NOMO-1 treated with dmso at 0.1 percent for 144 hours (cell line): ENCODE measurements at regions not wholly inside any gene's neighbourhood (a gene's known extent, or its start where the extent isn't known, plus 50 kb on each side); places are given as distances from the start of the nearest gene placed in this dataset.

Experiments used
- DNase-seq: peaks from one replicate; lab custom pipeline; 2025; ENCODE audit not compliant: unreplicated experiment; lab: John Stamatoyannopoulos, UW

DNA sequence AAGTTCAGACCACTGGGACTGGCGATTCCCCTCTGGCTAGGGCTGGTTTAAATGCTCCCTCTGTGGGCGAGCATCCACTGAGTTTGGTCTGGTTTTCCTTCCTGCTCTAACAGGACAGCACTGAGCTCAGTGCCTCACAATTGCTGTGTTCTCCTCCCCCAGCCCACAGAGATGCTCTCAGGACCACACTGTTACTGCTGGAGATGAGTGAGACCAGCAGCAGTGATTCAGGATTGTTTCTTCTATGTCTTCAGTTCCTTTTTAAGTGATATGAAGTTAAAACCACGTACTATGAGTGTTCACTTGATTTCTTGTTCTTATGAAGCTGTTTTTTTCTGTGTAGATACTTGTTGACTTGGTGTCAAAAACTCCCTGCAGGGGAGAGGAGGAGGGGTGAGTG is 180.4 kb upstream of the COL8A1 start:
- no peak for DNase-seq

DNA sequence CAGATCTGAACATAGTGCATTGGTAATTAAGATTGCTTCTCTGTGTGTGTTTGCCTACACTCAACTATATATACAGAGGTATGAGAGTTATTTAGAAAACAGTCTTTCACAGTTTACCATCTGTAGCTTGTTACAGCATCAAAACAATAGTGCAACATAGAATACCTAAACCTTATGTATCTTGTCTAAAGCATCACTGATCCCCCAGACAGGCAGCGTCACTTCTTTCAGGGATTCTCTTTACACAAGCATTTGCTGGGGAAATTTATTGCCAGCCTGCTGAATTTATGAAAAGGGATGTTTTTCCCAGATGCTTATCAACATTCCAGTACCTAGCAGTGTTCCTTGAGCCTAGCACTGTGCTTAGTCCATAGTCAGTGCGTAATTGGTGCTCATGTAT is 195.8 kb upstream of the COL8A1 start:
- no peak for DNase-seq

DNA sequence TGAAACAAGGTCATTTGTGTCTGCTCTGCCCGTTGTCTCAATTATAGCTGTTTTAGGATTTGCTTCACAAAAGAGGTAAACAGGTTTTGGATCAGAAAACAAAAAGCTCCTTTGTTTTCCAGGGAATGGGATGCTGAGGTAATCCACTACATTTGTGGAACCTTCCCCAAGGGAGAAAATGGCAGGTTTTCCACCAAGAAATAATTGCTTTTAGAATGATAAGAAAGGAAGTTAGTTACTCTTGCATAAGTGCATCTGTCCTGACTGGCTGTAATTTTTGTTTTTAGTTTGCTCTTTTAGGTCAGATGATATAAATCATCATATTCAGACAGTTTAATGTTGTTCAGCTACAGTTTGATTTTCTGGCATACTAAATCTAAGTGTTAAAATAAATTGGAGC is 198.5 kb upstream of the COL8A1 start:
- DNase-seq = no peak

DNA sequence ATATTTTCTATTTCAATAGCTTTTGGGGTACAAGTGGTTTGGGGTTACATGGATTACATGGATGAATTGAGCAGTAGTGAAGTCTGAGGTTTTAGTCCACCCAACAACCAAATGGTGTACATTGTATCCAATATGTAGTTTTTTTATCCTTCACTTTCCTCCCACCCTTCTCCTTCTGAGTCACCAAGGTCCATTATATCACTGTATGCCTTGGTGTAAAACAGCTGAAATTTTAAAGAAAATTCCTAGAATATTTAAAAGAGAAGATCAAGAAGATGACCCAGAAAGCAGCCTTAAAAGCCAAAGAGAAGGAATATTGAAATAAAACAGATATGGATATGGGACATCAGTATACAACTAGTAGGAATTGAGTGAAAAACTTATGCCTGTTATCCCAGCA is 204.2 kb upstream of the COL8A1 start:
- no peak for DNase-seq

DNA sequence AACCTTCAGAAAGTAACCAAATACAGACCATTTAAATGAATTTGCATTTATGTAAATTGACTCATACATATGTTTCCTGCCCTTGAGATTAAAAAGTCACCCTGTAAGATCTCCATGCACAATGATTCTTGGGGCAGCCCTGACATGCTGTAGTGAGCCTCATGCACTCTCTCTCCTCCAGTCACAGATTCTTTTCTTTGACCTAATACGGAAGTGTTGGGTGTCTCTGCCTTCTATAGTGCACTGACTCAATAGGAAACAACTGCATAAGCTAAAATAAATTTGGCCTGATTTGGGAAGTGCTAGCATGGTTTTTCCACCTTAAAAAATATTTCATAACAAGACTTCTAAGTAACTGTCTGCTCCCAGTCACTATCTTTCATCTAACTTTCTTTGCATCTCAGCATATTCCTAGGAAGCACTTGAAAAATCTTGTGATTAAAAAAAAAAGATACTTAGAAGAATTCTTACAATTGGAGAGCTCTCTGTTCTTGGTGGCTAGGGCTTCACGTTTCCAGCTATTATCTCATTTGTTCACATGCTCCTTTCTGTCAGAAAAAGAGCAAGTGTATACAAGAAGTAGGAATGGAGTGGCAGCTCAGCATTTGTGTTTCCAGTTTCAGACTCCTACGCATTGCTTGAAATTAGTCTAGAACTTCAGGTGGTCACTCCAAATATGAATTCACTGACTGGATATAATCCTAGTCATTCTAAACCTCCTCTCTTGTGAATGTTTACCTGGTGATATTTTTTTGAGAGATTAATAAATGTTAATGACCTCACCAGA is 207.9 kb upstream of the COL8A1 start:
- no peak for DNase-seq

DNA sequence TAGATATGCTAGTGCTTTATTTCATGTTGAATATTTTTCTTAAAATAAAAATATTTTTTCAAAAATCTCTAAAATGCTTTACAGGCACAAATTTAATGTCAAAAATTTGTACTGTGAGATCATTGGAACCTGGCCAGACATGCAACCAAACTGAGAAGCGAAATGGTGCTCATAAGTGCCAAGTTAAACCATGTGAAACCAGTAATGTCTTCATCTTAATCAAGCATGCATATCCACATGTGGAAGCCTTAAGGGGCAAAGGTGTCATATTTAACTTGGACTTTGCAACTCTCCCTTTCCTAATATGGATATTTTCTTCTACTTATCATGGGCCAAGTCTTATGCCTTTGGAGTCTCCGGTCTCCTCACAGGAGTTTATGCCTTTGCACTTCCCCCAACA is 208.9 kb upstream of the COL8A1 start:
- DNase-seq = no peak

DNA sequence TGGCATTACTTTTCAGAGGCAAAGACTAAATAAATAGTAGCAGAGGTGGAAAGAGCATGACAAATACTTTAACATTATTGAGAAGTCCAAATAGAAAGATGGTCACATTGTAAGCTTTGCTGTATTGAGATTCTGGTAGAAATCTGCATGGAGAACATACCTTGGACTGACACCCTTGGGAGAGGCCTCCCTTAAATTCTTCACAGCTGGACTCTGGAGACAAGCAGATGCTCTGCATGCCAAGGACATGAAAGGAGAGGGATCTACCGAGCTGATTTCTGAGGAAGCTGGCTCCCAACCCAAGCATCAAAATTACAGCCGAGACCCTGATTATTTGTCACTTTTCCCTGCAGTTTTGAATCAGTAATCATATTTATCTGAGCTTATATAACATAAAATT is 212.5 kb upstream of the COL8A1 start:
- DNase-seq = no peak

DNA sequence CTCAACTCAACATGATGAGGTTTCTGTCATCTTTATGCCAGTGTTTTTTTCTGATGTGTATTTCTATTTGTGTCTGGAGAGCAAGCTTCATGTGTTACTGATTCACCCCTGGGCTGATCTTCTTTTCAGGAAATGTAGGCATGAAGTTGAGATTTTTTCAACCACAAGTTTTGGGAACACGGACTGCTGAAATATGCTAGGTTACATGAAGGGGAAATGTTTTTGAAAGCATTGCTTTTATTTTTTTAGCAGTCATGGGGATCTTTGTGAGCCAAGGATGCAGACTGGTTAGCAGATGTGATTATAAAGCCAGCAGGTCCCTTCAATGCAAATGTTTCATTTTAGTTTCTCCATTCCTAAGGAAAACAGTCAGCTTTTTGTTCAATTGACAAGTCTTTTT is 219.3 kb upstream of the COL8A1 start:
- DNase-seq = no peak

DNA sequence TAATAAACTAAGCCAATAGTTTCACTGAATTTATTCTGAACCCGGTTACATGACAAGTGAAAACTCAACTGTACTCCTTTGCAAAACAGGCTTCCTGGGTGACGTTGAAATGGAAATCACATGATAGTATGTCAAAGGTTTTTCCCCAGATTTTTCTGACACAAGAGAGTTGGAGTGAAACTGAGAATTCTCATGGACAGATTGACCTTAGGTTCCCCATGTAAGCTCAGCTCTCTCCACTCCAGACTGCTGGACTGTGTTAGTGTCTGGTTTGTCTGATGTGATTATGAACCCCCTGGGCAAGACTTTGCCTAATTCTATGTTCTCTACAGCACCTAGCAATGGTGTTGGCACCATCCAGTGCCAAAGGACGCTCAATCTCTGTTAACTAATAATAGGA is 219.7 kb upstream of the COL8A1 start:
- DNase-seq = no peak

DNA sequence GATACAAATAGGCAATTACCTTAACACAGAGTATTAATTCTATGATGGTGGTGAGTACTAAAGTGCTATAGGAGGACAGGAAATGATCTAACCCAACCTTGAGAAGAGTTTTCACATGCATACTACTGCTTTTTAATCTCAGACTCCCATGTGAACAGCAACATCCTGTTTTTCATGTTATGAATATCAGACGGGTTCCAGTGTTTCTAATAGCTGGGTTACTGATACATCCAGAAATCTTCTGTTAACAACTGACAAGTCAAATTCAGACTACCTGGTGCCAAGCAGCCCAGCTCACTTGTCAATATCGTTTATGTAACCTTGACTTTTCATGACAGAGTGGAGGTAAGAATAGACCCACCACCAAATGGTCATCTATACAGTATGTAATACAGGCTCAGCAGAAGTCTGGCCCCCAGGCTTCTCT is 220.2 kb upstream of the COL8A1 start:
- DNase-seq = no peak

DNA sequence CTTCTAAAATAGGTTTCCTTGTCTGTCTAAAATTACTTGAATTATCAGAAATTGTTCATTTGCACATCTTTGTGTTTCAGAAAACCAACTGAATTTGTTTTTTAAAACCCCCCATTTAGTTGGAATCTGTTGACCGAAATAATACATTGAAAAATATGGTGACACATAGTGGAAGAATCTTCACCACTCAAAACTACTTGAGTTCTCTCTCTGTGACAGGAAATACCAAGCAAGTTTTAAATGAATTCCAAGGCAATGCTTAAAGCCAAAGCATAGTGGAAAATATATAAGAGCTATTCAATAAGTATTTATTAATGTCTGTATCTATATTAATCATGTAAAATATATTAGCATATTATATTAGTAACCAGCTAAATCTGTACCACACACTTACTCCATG is 224.9 kb upstream of the COL8A1 start:
- DNase-seq = no peak

DNA sequence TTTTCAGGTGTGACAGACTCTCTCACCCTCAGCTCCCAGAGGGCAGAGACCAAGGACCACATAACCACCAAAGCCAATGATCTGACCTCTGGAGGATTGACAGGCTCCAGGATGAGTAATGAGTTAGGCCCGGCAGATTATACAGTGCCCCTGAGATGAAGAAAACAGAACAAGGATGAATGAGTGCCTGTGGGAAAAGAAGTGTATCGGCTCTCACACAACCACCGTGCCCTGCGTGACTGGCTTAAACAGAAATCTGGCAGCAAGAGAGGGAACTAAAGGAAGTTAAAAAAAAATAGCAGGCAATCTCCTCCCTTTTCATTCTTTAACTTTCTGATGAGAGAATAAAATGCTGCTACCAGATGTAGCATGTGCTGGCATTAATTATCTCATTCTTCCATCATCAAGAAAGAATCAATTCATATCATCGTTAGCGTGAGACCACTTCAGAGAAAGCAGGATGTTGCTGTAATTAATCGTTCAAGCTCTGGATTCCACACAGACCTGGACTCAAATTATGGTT is 227.5 kb upstream of the COL8A1 start:
- no peak for DNase-seq

DNA sequence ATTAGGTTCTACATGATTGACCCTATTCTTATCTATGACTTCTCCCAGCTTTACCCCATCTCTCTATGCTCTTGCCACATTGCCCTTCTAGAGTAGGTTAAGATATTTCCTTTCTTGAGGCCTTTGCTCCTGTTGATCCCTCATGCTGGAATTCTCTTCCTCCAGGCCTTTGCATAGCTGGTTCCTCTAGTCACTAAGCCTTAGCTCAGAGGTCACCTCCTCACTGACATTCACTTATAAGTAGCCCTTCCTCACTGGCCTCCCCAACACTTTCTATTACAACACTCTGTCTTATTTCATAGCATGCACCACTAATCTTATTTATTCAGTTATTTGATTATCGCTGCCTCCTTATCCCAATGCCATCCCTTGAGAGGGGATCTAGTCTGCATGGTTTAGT is 228.4 kb upstream of the COL8A1 start:
- no peak for DNase-seq

DNA sequence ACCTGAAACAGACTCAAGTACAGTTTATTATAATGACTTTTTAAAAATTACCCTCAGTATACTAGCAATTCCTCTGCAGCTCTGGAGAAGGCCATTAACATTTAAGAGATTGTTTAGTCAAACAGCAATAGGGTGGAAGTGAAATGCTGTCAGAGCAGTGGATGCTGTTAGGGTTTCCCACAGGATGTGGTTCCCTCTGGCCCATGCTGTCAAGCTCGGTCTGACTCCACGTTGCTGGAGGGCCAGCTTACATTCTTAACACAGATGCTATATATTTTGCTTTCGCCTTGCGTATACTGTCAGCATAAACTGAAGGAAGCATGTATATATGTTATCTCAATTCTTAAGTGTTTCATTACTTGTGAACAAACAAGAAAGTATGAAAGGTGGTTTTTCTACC is 231.1 kb upstream of the COL8A1 start:
- DNase-seq = no peak

DNA sequence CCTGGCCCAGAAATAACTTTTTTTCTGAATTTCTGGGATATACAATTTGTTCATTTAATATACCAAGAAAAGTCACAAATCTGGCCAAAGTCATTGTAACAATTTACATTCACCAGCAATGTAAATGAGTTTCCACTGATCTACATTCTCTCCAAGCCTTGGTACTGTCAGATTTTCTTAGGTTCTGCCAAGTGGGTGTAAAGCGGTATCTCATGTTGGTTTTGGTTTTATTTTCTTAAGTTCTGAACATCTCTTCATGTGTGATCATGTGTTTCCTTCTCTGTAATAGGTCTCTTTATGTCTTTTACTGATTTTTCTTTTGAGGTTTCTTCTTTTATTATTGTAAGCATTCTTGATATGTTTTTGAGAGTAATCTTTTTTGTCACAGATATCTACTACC is 235.6 kb upstream of the COL8A1 start:
- DNase-seq = no peak

DNA sequence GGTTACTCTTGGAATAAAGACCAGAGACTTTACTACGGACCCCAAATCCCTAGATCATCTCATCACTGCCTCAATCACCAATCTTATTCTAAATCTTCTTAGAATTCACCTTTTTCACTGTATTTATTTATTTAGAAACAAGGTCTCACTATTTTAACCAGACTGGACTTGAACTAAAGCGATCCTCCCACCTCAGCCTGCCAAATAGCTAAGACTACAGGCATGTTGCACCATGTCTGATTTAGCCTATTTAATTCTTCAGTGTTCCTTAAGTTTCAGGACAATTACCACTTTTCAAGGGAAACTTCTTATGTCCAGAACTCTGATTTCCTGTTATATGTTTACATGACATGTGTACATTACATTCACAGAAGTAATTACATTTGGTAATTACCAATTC is 238.0 kb upstream of the COL8A1 start:
- DNase-seq = no peak

DNA sequence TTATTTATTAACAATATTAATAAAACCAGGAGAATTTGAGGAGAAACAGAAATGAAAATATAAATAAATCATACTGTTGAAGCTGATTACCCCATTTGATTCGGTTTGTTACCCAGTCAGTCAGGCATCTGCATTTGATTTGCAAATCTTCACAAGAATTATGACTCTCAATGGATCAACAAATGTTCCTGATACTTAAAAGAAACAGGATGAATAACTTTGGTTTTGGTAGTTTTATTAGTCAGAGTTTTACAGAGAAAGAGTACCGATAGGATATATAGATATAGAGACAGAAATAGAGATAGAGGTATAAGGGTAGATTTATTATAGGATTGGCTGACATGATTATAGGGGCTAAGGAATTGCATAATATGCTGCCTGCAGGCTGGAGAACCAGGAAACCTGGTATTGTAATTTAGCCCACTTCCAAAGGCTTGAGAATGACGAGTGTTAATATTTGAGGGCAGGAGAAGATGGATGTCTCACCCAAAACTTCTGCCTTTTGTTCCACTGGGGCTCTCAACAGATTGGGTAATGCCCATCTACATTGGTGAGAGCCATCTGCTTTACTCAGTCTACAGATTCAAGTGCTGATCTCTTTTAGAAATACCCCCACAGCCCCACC is 241.6 kb upstream of the COL8A1 start:
- no peak for DNase-seq

DNA sequence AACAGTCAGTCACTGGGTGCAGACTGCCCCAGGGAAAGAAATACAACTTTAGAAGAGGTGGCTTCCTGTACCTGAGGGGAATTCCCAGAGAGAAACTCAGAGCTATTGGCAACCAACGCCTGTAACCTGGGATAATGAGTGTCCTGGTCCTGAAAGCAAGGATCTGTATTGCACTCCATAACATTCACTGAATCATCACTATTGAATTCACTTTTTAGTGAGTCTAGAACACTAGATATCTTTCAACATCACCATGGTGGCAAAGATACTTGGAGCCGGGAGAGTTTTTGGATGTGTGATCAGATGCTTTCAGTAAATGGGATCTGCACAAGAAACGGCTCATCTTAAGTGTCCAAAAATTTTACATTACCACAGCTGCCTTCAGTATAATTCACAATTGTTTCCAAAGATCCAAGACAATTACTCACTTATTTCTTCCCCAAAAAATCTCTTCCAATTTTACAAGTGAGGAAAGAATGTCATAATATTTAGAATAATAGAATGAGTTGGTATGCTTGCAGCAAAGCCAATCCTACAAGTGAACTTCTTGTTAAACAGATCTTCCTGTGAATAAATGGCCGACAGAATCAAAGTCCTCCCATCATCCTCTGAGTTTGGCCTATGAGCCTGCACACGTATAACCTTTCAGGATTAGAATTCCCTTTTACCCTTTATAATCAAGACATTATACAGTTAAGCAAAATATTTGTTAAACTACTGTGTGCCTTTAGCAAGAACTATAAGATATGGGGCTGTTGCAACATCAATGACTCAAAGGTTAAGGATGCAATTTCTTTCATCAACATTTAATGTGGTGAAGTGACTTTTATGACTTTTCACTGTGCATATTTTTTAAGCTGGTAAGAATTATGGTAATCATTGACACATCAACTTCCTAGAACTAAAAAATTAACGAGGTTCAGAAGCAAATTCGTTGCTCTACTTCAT is 243.3 kb upstream of the COL8A1 start:
- DNase-seq = no peak

DNA sequence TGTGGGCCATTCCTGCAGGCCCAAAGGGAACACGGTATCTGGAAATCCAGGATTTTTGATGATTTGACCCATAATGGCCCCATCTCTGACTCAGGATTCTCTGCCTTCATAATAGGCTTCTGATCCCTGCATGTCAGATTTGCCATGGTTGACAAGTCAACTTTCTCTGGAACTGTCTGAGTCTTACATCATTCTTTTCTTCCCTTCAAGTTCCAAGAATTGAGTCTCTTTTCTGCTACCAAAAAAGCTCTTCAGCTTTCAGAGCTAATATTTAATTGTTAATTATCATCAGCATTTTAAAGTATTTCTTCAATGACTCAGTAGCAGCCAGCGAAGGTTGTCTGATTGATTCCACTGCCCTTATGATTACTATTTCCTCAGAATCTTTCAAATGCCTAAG is 244.4 kb upstream of the COL8A1 start:
- no peak for DNase-seq

DNA sequence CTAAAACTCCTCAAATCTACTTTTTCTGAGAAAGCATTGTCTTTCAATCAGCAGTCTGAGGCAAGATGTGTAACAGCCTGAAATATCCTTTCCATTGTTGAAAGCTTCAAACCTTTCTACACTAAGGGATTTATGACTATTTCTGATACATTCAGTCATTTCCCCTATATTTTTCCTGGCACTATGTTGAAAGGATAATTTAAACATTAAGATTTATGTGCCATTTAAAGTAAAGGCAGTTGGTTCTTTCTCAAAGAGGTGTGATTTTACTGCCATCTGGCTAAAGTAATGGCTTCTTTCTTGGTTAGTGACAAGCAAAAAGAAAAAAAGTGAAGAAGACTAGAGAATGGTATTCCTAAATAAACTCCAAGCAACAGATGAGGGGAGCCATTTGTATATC is 249.6 kb upstream of the COL8A1 start:
- no peak for DNase-seq

DNA sequence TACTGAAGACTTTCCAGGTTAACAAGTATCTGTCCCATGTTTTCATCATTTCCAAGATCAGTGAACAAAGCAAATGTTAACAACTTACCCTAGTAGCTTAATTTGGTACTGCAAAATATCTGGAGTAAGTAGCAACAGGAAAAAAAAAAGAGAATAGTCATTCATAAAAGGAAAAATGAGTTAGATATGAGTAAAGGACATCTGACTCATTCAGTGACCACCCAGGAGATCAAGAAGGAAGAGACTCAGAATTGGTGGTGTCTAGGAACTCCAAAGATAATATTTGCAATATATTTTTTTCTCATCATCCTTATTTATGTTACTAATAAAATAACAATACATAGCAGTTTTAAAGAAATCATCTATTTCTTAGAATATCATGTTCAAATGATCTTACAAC is 253.8 kb upstream of the COL8A1 start:
- DNase-seq = no peak

DNA sequence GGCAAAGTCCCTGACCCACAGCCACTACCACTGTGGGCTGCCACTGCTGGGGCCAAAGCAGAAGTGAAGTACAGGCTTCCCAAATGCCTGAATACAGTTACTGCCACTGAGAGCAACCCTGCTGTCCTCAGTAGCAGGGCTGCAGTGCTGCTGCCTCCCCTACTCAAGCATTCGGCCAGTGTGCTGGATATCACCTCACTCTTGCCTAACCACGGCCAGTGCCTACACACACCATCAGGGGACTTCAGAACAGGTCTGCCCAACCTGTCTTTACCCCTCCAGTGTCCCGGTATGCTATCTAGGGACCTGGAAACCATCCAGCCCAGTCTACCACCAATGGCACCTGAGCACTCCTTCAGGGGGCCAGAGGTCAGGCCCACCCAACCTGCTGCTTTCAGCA is 261.5 kb upstream of the COL8A1 start:
- no peak for DNase-seq
